Spleen (tissue), 7 donors: ENCODE measurements at regions not wholly inside any gene's neighbourhood (a gene's known extent, or its start where the extent isn't known, plus 50 kb on each side); places are given as distances from the start of the nearest gene placed in this dataset.
A peak's percentile ranks its signal among the peaks of the same experiment; 100 is the strongest.
"Not testable (repeated sequence)": the region's sequence is repeated elsewhere in the genome, so short reads cannot be mapped to it uniquely, and the experiment has no call there.

ENCODE experiments used
- POLR2A ChIP-seq, 3 donors: fragments of 450-650 bp; IDR thresholded peaks; one replicate each; pipeline ENCODE4 v1.5.1; 2017; ENCODE audit warnings: antibody characterized with exemption in 3 of 3, mild to moderate bottlenecking in 1 of 3
- POLR2AphosphoS5 ChIP-seq, 3 donors: sonication (generic); formaldehyde crosslinking; IDR thresholded peaks; one replicate each; pipeline ENCODE4 v1.5.1; 2017; ENCODE audit warnings: antibody characterized with exemption in 3 of 3
- TF ChIP-seq, protein P1 (sequence below), 11 experiments: fragments of 200-600 bp in 7 of 11; fragments of 450-650 bp in 4 of 11; sonication (generic) in 4 of 11; IDR thresholded peaks in 8 of 11; conservative IDR thresholded peaks in 3 of 11; 1 replicate in 7 of 11; 2 replicates in 4 of 11; pipeline versions ENCODE4 v1.4.0 to v1.8.0; 2016 to 2021; ENCODE audit warnings: antibody characterized with exemption in 11 of 11, inconsistent platforms in 4 of 11, mild to moderate bottlenecking in 1 of 11
- donor health status: DM: no; HTN: no; CAD: no; lungs with moderate emphysema.
- donor health status: DM: no; HTN: no; CAD: no.
- donor health status: DM: no; HTN: no; CAD: no.

DNA sequence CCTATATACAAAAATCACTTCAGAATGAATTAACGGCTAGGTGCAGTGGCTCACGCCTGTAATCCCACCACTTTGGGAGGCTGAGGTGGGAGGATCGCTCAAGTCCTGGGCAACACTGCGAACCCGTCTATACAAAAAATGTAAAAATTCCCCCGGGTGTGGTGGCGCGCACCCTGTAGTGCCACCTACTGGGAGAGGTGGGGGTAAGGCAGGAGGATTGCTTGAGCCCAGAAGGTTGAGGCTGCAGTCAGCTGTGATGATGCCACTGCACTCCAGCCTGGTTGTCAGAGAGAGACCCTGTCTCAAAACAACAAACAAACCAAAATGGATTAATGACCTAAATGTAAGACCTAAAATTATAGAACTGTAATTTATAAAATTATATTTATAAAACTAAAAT is 236.2 kb downstream of the SPATA31A6 start:
- TF ChIP-seq POLR2A, POLR2AphosphoS5 (IDR thresholded peaks at IDR 0.05): not testable (repeated sequence)
- TF ChIP-seq, protein P1, sequence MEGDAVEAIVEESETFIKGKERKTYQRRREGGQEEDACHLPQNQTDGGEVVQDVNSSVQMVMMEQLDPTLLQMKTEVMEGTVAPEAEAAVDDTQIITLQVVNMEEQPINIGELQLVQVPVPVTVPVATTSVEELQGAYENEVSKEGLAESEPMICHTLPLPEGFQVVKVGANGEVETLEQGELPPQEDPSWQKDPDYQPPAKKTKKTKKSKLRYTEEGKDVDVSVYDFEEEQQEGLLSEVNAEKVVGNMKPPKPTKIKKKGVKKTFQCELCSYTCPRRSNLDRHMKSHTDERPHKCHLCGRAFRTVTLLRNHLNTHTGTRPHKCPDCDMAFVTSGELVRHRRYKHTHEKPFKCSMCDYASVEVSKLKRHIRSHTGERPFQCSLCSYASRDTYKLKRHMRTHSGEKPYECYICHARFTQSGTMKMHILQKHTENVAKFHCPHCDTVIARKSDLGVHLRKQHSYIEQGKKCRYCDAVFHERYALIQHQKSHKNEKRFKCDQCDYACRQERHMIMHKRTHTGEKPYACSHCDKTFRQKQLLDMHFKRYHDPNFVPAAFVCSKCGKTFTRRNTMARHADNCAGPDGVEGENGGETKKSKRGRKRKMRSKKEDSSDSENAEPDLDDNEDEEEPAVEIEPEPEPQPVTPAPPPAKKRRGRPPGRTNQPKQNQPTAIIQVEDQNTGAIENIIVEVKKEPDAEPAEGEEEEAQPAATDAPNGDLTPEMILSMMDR (IDR thresholded peaks at IDR 0.05 in 8 of 11, conservative IDR thresholded peaks at IDR 0.05 in 3 of 11): peak in 1 of 11 experiments; percentile 2
